ENCODE measurements at regions not wholly inside any gene's neighbourhood (a gene's known extent, or its start where the extent isn't known, plus 50 kb on each side); places are given as distances from the start of the nearest gene placed in this dataset.

- H3K9ac ChIP-seq (ENCODE audit: low read length), result no peak overlapping the region
- no peaks in the 10 kb centered on the region for H4K20me1 ChIP-seq (ENCODE audit: low read depth, low read length)
- no peaks in the 10 kb centered on the region for H3K9me3 ChIP-seq (ENCODE audit: insufficient read depth, low read length)
- no peaks in the 10 kb centered on the region for H3F3A ChIP-seq (ENCODE audit: insufficient read depth)
- no peak overlapping the region for H3K4me2 ChIP-seq (ENCODE audit: low read depth, low read length, poor library complexity, severe bottlenecking)
- H3K4me3 ChIP-seq (ENCODE audit: insufficient read depth, low read length, poor library complexity, severe bottlenecking), result no peak overlapping the region
- no peaks in the 10 kb centered on the region for H3K9me2 ChIP-seq (replicated peaks; ENCODE audit: insufficient read depth, low read length)
- no peak overlapping the region for H3K27ac ChIP-seq (ENCODE audit: low read depth, low read length)
- no peaks in the 10 kb centered on the region for H3K27me3 ChIP-seq (ENCODE audit: low read length)
- H2AFZ ChIP-seq (ENCODE audit: low read depth, low read length, severe bottlenecking), result no peak overlapping the region
- H3K36me3 ChIP-seq (ENCODE audit: low read length), result no peaks in the 10 kb centered on the region
- H3K79me2 ChIP-seq (ENCODE audit: insufficient read depth, low read length), result no peaks in the 10 kb centered on the region
- TF ChIP-seq EZH2phosphoT487 (conservative IDR thresholded peaks at IDR 0.05; ENCODE audit: low read length) (no peak), CTCF (IDR thresholded peaks at IDR 0.05; ENCODE audit: insufficient read depth, low read length, poor library complexity, severe bottlenecking) (no peak)
These were observed 248.5 kb upstream of the IRX4 start for GRCh38 chr5:2131196-2131595.

DNA sequence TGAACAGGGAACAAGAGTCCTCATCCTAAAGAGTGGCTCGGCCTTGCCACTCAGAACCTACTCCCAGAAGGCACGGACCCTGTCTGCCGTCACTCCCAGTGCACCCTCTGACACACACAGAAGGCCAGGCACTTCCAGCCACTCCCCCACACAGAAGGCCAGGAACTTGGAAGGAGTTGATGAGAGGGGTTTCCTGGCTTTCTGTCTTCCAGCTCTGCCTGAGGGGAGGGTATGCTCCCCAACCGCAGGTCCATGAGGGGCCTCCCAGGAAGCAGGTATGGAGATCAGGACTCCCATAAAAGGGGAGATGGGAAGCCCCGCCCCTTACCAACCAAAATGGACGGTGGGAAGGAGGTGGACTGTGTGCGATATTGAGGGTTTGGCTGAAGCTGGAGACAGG, 247.6 kb upstream of the IRX4 start:
- no peak overlapping the region for H3K27ac ChIP-seq (ENCODE audit: low read depth, low read length)
- H4K20me1 ChIP-seq (ENCODE audit: low read depth, low read length), result no peaks in the 10 kb centered on the region
- H3K9ac ChIP-seq (ENCODE audit: low read length), result no peak overlapping the region
- H3K9me2 ChIP-seq (replicated peaks; ENCODE audit: insufficient read depth, low read length), result no peaks in the 10 kb centered on the region
- H2AFZ ChIP-seq (ENCODE audit: low read depth, low read length, severe bottlenecking), result no peak overlapping the region
- H3F3A ChIP-seq (ENCODE audit: insufficient read depth), result no peaks in the 10 kb centered on the region
- H3K27me3 ChIP-seq (ENCODE audit: low read length), result no peaks in the 10 kb centered on the region
- no peaks in the 10 kb centered on the region for H3K79me2 ChIP-seq (ENCODE audit: insufficient read depth, low read length)
- no peak overlapping the region for H3K4me3 ChIP-seq (ENCODE audit: insufficient read depth, low read length, poor library complexity, severe bottlenecking)
- no peaks in the 10 kb centered on the region for H3K36me3 ChIP-seq (ENCODE audit: low read length)
- TF ChIP-seq CTCF (IDR thresholded peaks at IDR 0.05; ENCODE audit: insufficient read depth, low read length, poor library complexity, severe bottlenecking) (no peak), EZH2phosphoT487 (conservative IDR thresholded peaks at IDR 0.05; ENCODE audit: low read length) (no peak)
- no peaks in the 10 kb centered on the region for H3K9me3 ChIP-seq (ENCODE audit: insufficient read depth, low read length)
- no peak overlapping the region for H3K4me2 ChIP-seq (ENCODE audit: low read depth, low read length, poor library complexity, severe bottlenecking)

DNA sequence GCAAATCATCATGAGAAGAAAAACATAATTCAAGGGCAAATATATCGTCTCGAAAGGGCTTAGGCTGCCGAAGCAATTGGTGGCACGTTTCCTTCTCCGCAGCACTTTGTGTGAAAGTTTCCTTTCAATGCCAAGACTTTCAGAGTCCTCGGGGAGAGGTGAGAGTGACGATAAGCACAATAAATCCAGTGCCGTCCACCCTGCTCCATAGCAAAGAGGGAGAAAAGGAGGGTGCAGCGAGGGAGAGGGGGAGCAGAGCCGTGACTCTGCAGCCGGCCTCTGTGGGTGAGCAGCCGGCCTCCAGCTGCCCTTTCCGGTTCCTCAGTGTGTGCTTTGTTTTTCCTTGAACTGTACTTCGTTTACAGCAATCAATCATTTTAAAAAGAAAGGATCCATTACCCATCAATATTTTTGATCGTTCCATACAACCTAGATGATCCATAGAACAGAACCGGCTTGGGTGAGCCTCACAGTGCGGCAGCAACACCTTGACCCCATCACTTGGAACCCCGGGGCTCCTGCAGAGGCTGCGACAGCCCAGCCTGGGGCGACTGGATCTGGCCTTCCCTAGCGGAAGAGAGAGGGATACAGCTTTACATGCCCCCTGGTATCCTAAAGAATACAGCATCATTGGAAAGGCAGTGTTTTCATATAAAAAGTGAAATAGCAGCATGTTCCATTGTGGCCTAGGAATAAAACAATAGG, 247.0 kb upstream of the IRX4 start:
- Histone ChIP-seq H3F3A (ENCODE audit: insufficient read depth) (no peaks in the 10 kb centered on the region), H3K4me3 (ENCODE audit: insufficient read depth, low read length, poor library complexity, severe bottlenecking) (no peak overlapping the region), H3K79me2 (ENCODE audit: insufficient read depth, low read length) (no peaks in the 10 kb centered on the region), H3K27me3 (ENCODE audit: low read length) (no peaks in the 10 kb centered on the region), H4K20me1 (ENCODE audit: low read depth, low read length) (no peaks in the 10 kb centered on the region), H3K9me3 (ENCODE audit: insufficient read depth, low read length) (no peaks in the 10 kb centered on the region), H3K4me2 (ENCODE audit: low read depth, low read length, poor library complexity, severe bottlenecking) (no peak overlapping the region), H3K9me2 (replicated peaks; ENCODE audit: insufficient read depth, low read length) (no peaks in the 10 kb centered on the region), H3K27ac (ENCODE audit: low read depth, low read length) (no peak overlapping the region), H2AFZ (ENCODE audit: low read depth, low read length, severe bottlenecking) (no peak overlapping the region), H3K9ac (ENCODE audit: low read length) (no peak overlapping the region), H3K36me3 (ENCODE audit: low read length) (no peaks in the 10 kb centered on the region)
- TF ChIP-seq EZH2phosphoT487 (conservative IDR thresholded peaks at IDR 0.05; ENCODE audit: low read length) (no peak), CTCF (IDR thresholded peaks at IDR 0.05; ENCODE audit: insufficient read depth, low read length, poor library complexity, severe bottlenecking) (no peak)
